H9 (cell line): ENCODE measurements at regions not wholly inside any gene's neighbourhood (a gene's known extent, or its start where the extent isn't known, plus 50 kb on each side); places are given as distances from the start of the nearest gene placed in this dataset.

Experiments
- DNase-seq: peaks from one replicate; pipeline ENCODE4 v3.0.0-alpha.2; 2017
- H2AFZ ChIP-seq: one replicate; pipeline ENCODE4 v1.6.1; 2013; ENCODE audit warnings: mild to moderate bottlenecking, low read length, control low read depth, moderate library complexity
- H2AK5ac ChIP-seq: 2 replicates; pipeline ENCODE4 v1.6.1; 2013; ENCODE audit warnings: low read length, control low read depth, mixed read lengths; ENCODE audit not compliant: insufficient read length
- H2BK120ac ChIP-seq: one replicate; pipeline ENCODE4 v1.6.1; 2013; ENCODE audit warnings: low read depth, mild to moderate bottlenecking, low read length, control low read depth, inconsistent platforms; ENCODE audit not compliant: poor library complexity, severe bottlenecking
- H2BK12ac ChIP-seq: 2 replicates; pipeline ENCODE4 v1.6.1; 2013; ENCODE audit warnings: low read length, control low read depth, mixed read lengths, low read depth; ENCODE audit not compliant: insufficient read length
- H2BK15ac ChIP-seq: 2 replicates; pipeline ENCODE4 v1.6.1; 2013; ENCODE audit warnings: low read depth, low read length, control low read depth
- H2BK20ac ChIP-seq: one replicate; pipeline ENCODE4 v1.6.1; 2013; ENCODE audit warnings: low read depth, mild to moderate bottlenecking, low read length, control low read depth, inconsistent platforms; ENCODE audit not compliant: poor library complexity, severe bottlenecking
- H2BK5ac ChIP-seq: 2 replicates; pipeline ENCODE4 v1.6.1; 2013; ENCODE audit warnings: low read length, control low read depth, mixed read lengths; ENCODE audit not compliant: insufficient read length
- H3K14ac ChIP-seq: 2 replicates; pipeline ENCODE4 v1.6.1; 2013; ENCODE audit warnings: low read length, control low read depth; ENCODE audit not compliant: insufficient read depth
- H3K18ac ChIP-seq: 2 replicates; pipeline ENCODE4 v1.6.1; 2013; ENCODE audit warnings: low read depth, mild to moderate bottlenecking, mixed read lengths, low read length, control low read depth; ENCODE audit not compliant: insufficient read length
- H3K23ac ChIP-seq: 2 replicates; pipeline ENCODE4 v1.6.1; 2013; ENCODE audit warnings: low read length, control low read depth, mixed read lengths, low read depth; ENCODE audit not compliant: insufficient read length
- H3K23me2 ChIP-seq: 2 replicates; pipeline ENCODE4 v1.6.1; 2013; ENCODE audit warnings: low read depth, mild to moderate bottlenecking, mixed read lengths, low read length, control low read depth; ENCODE audit not compliant: insufficient read length, poor library complexity, severe bottlenecking
- H3K27ac ChIP-seq: 2 replicates; pipeline ENCODE4 v1.5.1; 2013; ENCODE audit warnings: low read length, control low read depth, mixed read lengths, low read depth; ENCODE audit not compliant: insufficient read length
- H3K27me3 ChIP-seq: 2 replicates; pipeline ENCODE4 v1.6.1; 2013; ENCODE audit warnings: low read length, control low read depth, inconsistent platforms; ENCODE audit not compliant: insufficient read depth
- H3K4ac ChIP-seq: 2 replicates; pipeline ENCODE4 v1.6.1; 2013; ENCODE audit warnings: low read depth, mild to moderate bottlenecking, control low read depth, inconsistent platforms, low read length, moderate library complexity
- H3K4me1 ChIP-seq: 2 replicates; pipeline ENCODE4 v1.6.1; 2013; ENCODE audit warnings: low read length, control low read depth, inconsistent platforms; ENCODE audit not compliant: insufficient read depth
- H3K4me2 ChIP-seq: 2 replicates; pipeline ENCODE4 v1.6.1; 2013; ENCODE audit warnings: low read length, control low read depth, mixed read lengths; ENCODE audit not compliant: insufficient read length, insufficient read depth
- H3K56ac ChIP-seq: 2 replicates; pipeline ENCODE4 v1.6.1; 2013; ENCODE audit warnings: low read depth, mild to moderate bottlenecking, mixed read lengths, low read length, control low read depth; ENCODE audit not compliant: insufficient read length
- H3K79me1 ChIP-seq: 2 replicates; pipeline ENCODE4 v1.6.1; 2013; ENCODE audit warnings: low read depth, mild to moderate bottlenecking, moderate library complexity, low read length, control low read depth, inconsistent platforms; ENCODE audit not compliant: insufficient read depth, poor library complexity, severe bottlenecking
- H3K79me2 ChIP-seq: 2 replicates; pipeline ENCODE4 v1.6.1; 2013; ENCODE audit warnings: low read length, control low read depth, inconsistent platforms; ENCODE audit not compliant: insufficient read depth
- H3K9ac ChIP-seq: 2 replicates; pipeline ENCODE4 v1.6.1; 2013; ENCODE audit warnings: low read length, control low read depth, mixed read lengths; ENCODE audit not compliant: insufficient read length; ENCODE audit errors: extremely low read depth
- H3K9me3 ChIP-seq: one replicate; pipeline ENCODE4 v1.6.1; 2013; ENCODE audit warnings: low read depth, low read length, inconsistent platforms; ENCODE audit not compliant: control insufficient read depth
- H3T11ph ChIP-seq: one replicate; pipeline ENCODE4 v1.6.1; 2013; ENCODE audit warnings: mild to moderate bottlenecking, low read length, control low read depth, inconsistent platforms
- H4K20me1 ChIP-seq: one replicate; pipeline ENCODE4 v1.6.1; 2013; ENCODE audit not compliant: control insufficient read depth, insufficient read length, insufficient read depth
- H4K5ac ChIP-seq: 2 replicates; pipeline ENCODE4 v1.6.1; 2013; ENCODE audit warnings: low read depth, mild to moderate bottlenecking, mixed read lengths, low read length, control low read depth; ENCODE audit not compliant: insufficient read length
- H4K8ac ChIP-seq: replicated peaks from 2 replicates; pipeline ENCODE4 v1.6.1; 2013; ENCODE audit warnings: low read length, control low read depth, mixed read lengths, low read depth; ENCODE audit not compliant: insufficient read length
- H4K91ac ChIP-seq: 2 replicates; pipeline ENCODE4 v1.6.1; 2013; ENCODE audit warnings: low read depth, mild to moderate bottlenecking, moderate library complexity, mixed read lengths, low read length, control low read depth; ENCODE audit not compliant: insufficient read length
- H3K27ac Mint-ChIP-seq, 3 experiments: 2 replicates in 2 of 3; 3 replicates in 1 of 3; pipeline ENCODE4 v1.8.0; 2020 to 2021; ENCODE audit warnings: mixed read lengths in 3 of 3, mild to moderate bottlenecking in 1 of 3, moderate library complexity in 1 of 3
- H3K27me3 Mint-ChIP-seq: 2 replicates; pipeline ENCODE4 v1.8.0; 2021; ENCODE audit warnings: low read depth, mild to moderate bottlenecking, moderate library complexity, mixed read lengths
- H3K36me3 Mint-ChIP-seq, 3 experiments: 2 replicates in 2 of 3; 3 replicates in 1 of 3; pipeline ENCODE4 v1.8.0; 2020 to 2021; ENCODE audit warnings: low read depth in 3 of 3, mixed read lengths in 3 of 3; ENCODE audit not compliant: insufficient read depth in 1 of 3
- H3K4me1 Mint-ChIP-seq, 2 experiments: 2 replicates each; pipeline ENCODE4 v1.8.0; 2020; ENCODE audit warnings: mixed read lengths in 2 of 2
- H3K4me3 Mint-ChIP-seq, 2 experiments: 2 replicates in 1 of 2; 3 replicates in 1 of 2; pipeline ENCODE4 v1.8.0; 2020 to 2021; ENCODE audit warnings: mild to moderate bottlenecking in 2 of 2, mixed read lengths in 2 of 2, moderate library complexity in 1 of 2
- H3K9me3 Mint-ChIP-seq, 2 experiments: 2 replicates in 1 of 2; 3 replicates in 1 of 2; pipeline ENCODE4 v1.8.0; 2020; ENCODE audit warnings: mild to moderate bottlenecking in 2 of 2, mixed read lengths in 2 of 2, moderate library complexity in 1 of 2
- WGBS: extraction: QIAGEN DNeasy Blood & Tissue Kit; methylation state at CpG from one replicate; pipeline ENCODE4 v1.1.7; 2013; ENCODE audit warnings: missing lambda C conversion rate, low lambda C conversion rate, mixed read lengths; ENCODE audit not compliant: insufficient read length; ENCODE audit errors: extremely low coverage; 5-methylcytosine and 5-hydroxymethylcytosine counted together
- TF ChIP-seq, protein P1 (sequence below): fragments of 200-600 bp; sonication (generic); conservative IDR thresholded peaks from 3 replicates; pipeline ENCODE4 v1.8.0; 2021; ENCODE audit warnings: antibody characterized with exemption, mild to moderate bottlenecking

DNA sequence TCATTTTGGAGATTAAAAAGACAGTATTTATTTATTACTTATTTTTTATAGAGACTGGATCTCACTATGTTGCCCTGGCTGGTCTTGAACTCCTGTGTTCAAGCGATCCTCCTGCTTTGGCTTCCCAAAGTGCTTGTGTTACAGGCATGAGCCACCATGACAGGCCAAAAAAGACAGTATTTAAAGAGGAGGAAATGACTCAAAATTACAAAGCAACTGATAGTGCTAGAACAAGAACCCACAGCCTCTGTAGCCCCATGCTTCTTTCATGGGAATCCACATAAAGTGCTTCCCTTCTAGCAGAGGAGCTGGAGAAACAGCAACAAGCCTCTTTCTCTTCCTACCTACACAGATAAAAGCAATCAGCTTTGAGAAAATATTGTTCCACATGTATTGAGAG lies 230.7 kb upstream of the PODXL start:
- peaks cover 4 to 7% of the 10 kb centered on the region in 2 experiments; a peak in 4 of 5 replicates for H3K9me3 Mint-ChIP-seq
- Histone ChIP-seq H3K79me1 (no peaks in the 10 kb centered on the region), H2AFZ (no peak overlapping the region), H2AK5ac (no peak overlapping the region), H3K27ac (no peak overlapping the region), H4K91ac (no peak overlapping the region), H3K23me2 (no peaks in the 10 kb centered on the region), H3K56ac (no peak overlapping the region), H4K8ac (no peak overlapping the region), H3K79me2 (no peaks in the 10 kb centered on the region), H3K18ac (no peak overlapping the region), H2BK12ac (no peak overlapping the region), H3K9ac (no peak overlapping the region), H2BK15ac (no peak overlapping the region), H3K27me3 (no peaks in the 10 kb centered on the region), H2BK20ac (no peak overlapping the region), H2BK5ac (no peak overlapping the region), H3K4me1 (no peaks in the 10 kb centered on the region), H3K4ac (no peak overlapping the region), H2BK120ac (no peak overlapping the region), H3K9me3 (no peaks in the 10 kb centered on the region), H3K23ac (no peak overlapping the region), H4K5ac (no peak overlapping the region), H3K14ac (no peak overlapping the region), H3K4me2 (no peak overlapping the region), H4K20me1 (no peaks in the 10 kb centered on the region), H3T11ph (no peak overlapping the region)
- no peak for DNase-seq
- WGBS, result no CpG with 5 or more reads among the region's 1 CpG
- peaks cover 3% of the 10 kb centered on the region in 2 experiments; a peak in 2 of 4 replicates for H3K4me1 Mint-ChIP-seq
- H3K27me3 Mint-ChIP-seq, result no peaks in the 10 kb centered on the region; the same call in none of the 2 replicates
- no peak overlapping the region for H3K27ac Mint-ChIP-seq
- TF ChIP-seq, protein P1, sequence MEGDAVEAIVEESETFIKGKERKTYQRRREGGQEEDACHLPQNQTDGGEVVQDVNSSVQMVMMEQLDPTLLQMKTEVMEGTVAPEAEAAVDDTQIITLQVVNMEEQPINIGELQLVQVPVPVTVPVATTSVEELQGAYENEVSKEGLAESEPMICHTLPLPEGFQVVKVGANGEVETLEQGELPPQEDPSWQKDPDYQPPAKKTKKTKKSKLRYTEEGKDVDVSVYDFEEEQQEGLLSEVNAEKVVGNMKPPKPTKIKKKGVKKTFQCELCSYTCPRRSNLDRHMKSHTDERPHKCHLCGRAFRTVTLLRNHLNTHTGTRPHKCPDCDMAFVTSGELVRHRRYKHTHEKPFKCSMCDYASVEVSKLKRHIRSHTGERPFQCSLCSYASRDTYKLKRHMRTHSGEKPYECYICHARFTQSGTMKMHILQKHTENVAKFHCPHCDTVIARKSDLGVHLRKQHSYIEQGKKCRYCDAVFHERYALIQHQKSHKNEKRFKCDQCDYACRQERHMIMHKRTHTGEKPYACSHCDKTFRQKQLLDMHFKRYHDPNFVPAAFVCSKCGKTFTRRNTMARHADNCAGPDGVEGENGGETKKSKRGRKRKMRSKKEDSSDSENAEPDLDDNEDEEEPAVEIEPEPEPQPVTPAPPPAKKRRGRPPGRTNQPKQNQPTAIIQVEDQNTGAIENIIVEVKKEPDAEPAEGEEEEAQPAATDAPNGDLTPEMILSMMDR, result no peak
- H3K4me3 Mint-ChIP-seq, result no peak overlapping the region
- peaks cover 0 to 5% (median 0%) of the 10 kb centered on the region in 3 experiments; a peak in 4 of 7 replicates for H3K36me3 Mint-ChIP-seq
